Hypothalamus (tissue), 51 donors: ENCODE measurements at regions not wholly inside any gene's neighbourhood (a gene's known extent, or its start where the extent isn't known, plus 50 kb on each side); places are given as distances from the start of the nearest gene placed in this dataset.
"Not testable (repeated sequence)": the region's sequence is repeated elsewhere in the genome, so short reads cannot be mapped to it uniquely, and the experiment has no call there.

Source experiments
- DNase-seq, 51 donors: peaks; one replicate each; lab custom pipeline; 2025; lab: John Stamatoyannopoulos, UW

GRCh38 chr7:50856806-50857205, 74.1 kb upstream of the GRB10 start:
- no peak for DNase-seq

- no peak for DNase-seq
Observed at GRCh38 chr7:50856231-50856630, 73.5 kb upstream of the GRB10 start.

- DNase-seq, result no peak
Observed at GRCh38 chr7:50855526-50855925, 72.8 kb upstream of the GRB10 start.

- DNase-seq, result no peak
Observed at GRCh38 chr7:50854831-50855230, 72.1 kb upstream of the GRB10 start.

- no peak for DNase-seq
Observed at GRCh38 chr7:50854247-50854646, 71.6 kb upstream of the GRB10 start.

- DNase-seq, result no peak
Observed at GRCh38 chr7:50853311-50853710, 70.6 kb upstream of the GRB10 start.

GRCh38 chr7:50852901-50853300, 70.2 kb upstream of the GRB10 start:
- no peak for DNase-seq

- no peak for DNase-seq
Observed at GRCh38 chr7:50851891-50852290, 69.2 kb upstream of the GRB10 start.

GRCh38 chr7:50851451-50851850, 68.8 kb upstream of the GRB10 start:
- DNase-seq, result no peak

- DNase-seq, result no peak
Observed at GRCh38 chr7:50849991-50850390, 67.3 kb upstream of the GRB10 start.

GRCh38 chr7:50848203-50848602, 65.5 kb upstream of the GRB10 start:
- DNase-seq, result no peak

GRCh38 chr7:50844861-50845260, 62.2 kb upstream of the GRB10 start:
- not testable (repeated sequence) for DNase-seq

GRCh38 chr7:50842041-50842440, 59.3 kb upstream of the GRB10 start:
- no peak for DNase-seq

GRCh38 chr7:50838675-50839377, 56.1 kb upstream of the GRB10 start:
- DNase-seq, result no peak

GRCh38 chr7:50837965-50838364, 55.3 kb upstream of the GRB10 start:
- no peak for DNase-seq

- DNase-seq, result no peak
Observed at GRCh38 chr7:50836646-50837045, 54.0 kb upstream of the GRB10 start.

GRCh38 chr7:50835156-50835555, 52.5 kb upstream of the GRB10 start:
- DNase-seq, result no peak

- no peak for DNase-seq
Observed at GRCh38 chr7:50834679-50835078, 52.0 kb upstream of the GRB10 start.

- no peak for DNase-seq
Observed at GRCh38 chr7:50834031-50834535, 51.4 kb upstream of the GRB10 start.

GRCh38 chr7:50832744-50833143, 50.0 kb upstream of the GRB10 start:
- no peak for DNase-seq
